Breast epithelium (tissue), 4 donors: ENCODE measurements at regions not wholly inside any gene's neighbourhood (a gene's known extent, or its start where the extent isn't known, plus 50 kb on each side); places are given as distances from the start of the nearest gene placed in this dataset.

ENCODE experiments used
- DNase-seq, 2 donors: peaks; one replicate each; pipeline ENCODE4 v3.0.0-alpha.2; 2019; ENCODE audit warnings: low spot score in 2 of 2
- H3K27ac ChIP-seq, 2 donors: fragments of 200-600 bp; sonication (generic) in 1 of 2; one replicate each; pipeline ENCODE4 v1.5.1; 2016 to 2019; ENCODE audit warnings: mild to moderate bottlenecking in 1 of 2
- H3K27me3 ChIP-seq, 2 donors: fragments of 200-600 bp; sonication (generic) in 1 of 2; one replicate each; pipeline versions ENCODE4 v1.5.1 to v1.6.0; 2017 to 2019; ENCODE audit warnings: control low read depth in 1 of 2, mild to moderate bottlenecking in 1 of 2
- H3K36me3 ChIP-seq: fragments of 200-600 bp; one replicate; pipeline ENCODE4 v1.5.1; 2019
- H3K4me1 ChIP-seq, 2 donors: fragments of 200-600 bp; sonication (generic); one replicate each; pipeline ENCODE4 v1.5.1; 2016 to 2019; ENCODE audit warnings: control low read depth in 1 of 2
- H3K4me3 ChIP-seq, 3 donors: fragments of 200-600 bp; sonication (generic); 1 replicate in 2 of 3; 2 replicates in 1 of 3; pipeline ENCODE4 v1.5.1; 2016 to 2019; ENCODE audit warnings: mild to moderate bottlenecking in 3 of 3, moderate library complexity in 2 of 3
- H3K9me3 ChIP-seq, 2 donors: fragments of 200-600 bp; sonication (generic) in 1 of 2; one replicate each; pipeline ENCODE4 v1.5.1; 2016 to 2019; ENCODE audit warnings: control low read depth in 1 of 2
- CTCF ChIP-seq, 3 donors: fragments of 450-650 bp; IDR thresholded peaks; one replicate each; pipeline ENCODE4 v1.5.1; 2016 to 2017; ENCODE audit warnings: antibody characterized with exemption in 3 of 3, mild to moderate bottlenecking in 3 of 3, moderate library complexity in 3 of 3
- POLR2A ChIP-seq: fragments of 450-650 bp; IDR thresholded peaks from one replicate; pipeline ENCODE4 v1.6.1; 2016; ENCODE audit warnings: antibody characterized with exemption, mild to moderate bottlenecking, moderate library complexity
- POLR2AphosphoS5 ChIP-seq, 3 donors: sonication (generic); formaldehyde crosslinking; IDR thresholded peaks; one replicate each; pipeline ENCODE4 v1.6.1; 2017; ENCODE audit warnings: antibody characterized with exemption in 3 of 3
- intact Hi-C: fragments of 100-400 bp; cut with DNase I; formaldehyde crosslinking; loops from one replicate; pipeline ENCODE4 v1.15.1; 2023; ENCODE audit warnings: low total_unique reads

- Histone ChIP-seq H3K27ac (no peak overlapping the region), H3K36me3 (no peaks in the 10 kb centered on the region), H3K4me3 (no peak overlapping the region), H3K27me3 (no peaks in the 10 kb centered on the region), H3K9me3 (peaks cover 0 to under 1% of the 10 kb centered on the region in 2 donors), H3K4me1 (no peaks in the 10 kb centered on the region)
- DNase-seq: no peak
- no peak for TF ChIP-seq POLR2A
- TF ChIP-seq CTCF (IDR thresholded peaks at IDR 0.05): no peak
- no peak for TF ChIP-seq POLR2AphosphoS5 (IDR thresholded peaks at IDR 0.05)
- intact Hi-C loops: no loop called here
Observed at GRCh38 chr4:18636001-18636585, 614.5 kb upstream of the LCORL start.

- no peaks in the 10 kb centered on the region for H3K36me3 ChIP-seq
- TF ChIP-seq POLR2AphosphoS5 (IDR thresholded peaks at IDR 0.05) (no peak), CTCF (IDR thresholded peaks at IDR 0.05) (no peak), POLR2A (no peak)
- H3K27me3 ChIP-seq: no peaks in the 10 kb centered on the region
- H3K4me1 ChIP-seq: no peaks in the 10 kb centered on the region
- no peak overlapping the region for H3K4me3 ChIP-seq
- no peak overlapping the region for H3K27ac ChIP-seq
- intact Hi-C loops: no loop called here
- H3K9me3 ChIP-seq: peaks cover 2 to 6% of the 10 kb centered on the region in 2 donors
- DNase-seq: no peak
Observed at GRCh38 chr4:18635531-18635930, 614.0 kb upstream of the LCORL start.

GRCh38 chr4:18631586-18631985, 610.0 kb upstream of the LCORL start:
- H3K4me3 ChIP-seq: no peak overlapping the region
- peaks cover 6 to 8% of the 10 kb centered on the region in 2 donors for H3K9me3 ChIP-seq
- no peak overlapping the region for H3K27ac ChIP-seq
- no peaks in the 10 kb centered on the region for H3K27me3 ChIP-seq
- DNase-seq: no peak
- H3K36me3 ChIP-seq: no peaks in the 10 kb centered on the region
- intact Hi-C loops: no loop called here
- TF ChIP-seq POLR2A: no peak
- TF ChIP-seq POLR2AphosphoS5 (IDR thresholded peaks at IDR 0.05): no peak
- no peak for TF ChIP-seq CTCF (IDR thresholded peaks at IDR 0.05)
- no peaks in the 10 kb centered on the region for H3K4me1 ChIP-seq

GRCh38 chr4:18630218-18631110, 608.9 kb upstream of the LCORL start:
- no peak overlapping the region for H3K27ac ChIP-seq
- intact Hi-C loops: no loop called here
- no peak overlapping the region for H3K4me3 ChIP-seq
- no peaks in the 10 kb centered on the region for H3K27me3 ChIP-seq
- no peaks in the 10 kb centered on the region for H3K36me3 ChIP-seq
- no peak for TF ChIP-seq POLR2A
- TF ChIP-seq CTCF (IDR thresholded peaks at IDR 0.05): no peak
- TF ChIP-seq POLR2AphosphoS5 (IDR thresholded peaks at IDR 0.05): no peak
- DNase-seq: no peak
- H3K4me1 ChIP-seq: no peaks in the 10 kb centered on the region
- peaks cover 6 to 8% of the 10 kb centered on the region in 2 donors for H3K9me3 ChIP-seq

GRCh38 chr4:18627447-18628005, 606.0 kb upstream of the LCORL start:
- Histone ChIP-seq H3K9me3 (peaks cover 6 to 8% of the 10 kb centered on the region in 2 donors), H3K4me1 (no peaks in the 10 kb centered on the region), H3K4me3 (no peak overlapping the region), H3K27me3 (no peaks in the 10 kb centered on the region), H3K27ac (no peak overlapping the region), H3K36me3 (no peaks in the 10 kb centered on the region)
- intact Hi-C loops: no loop called here
- TF ChIP-seq POLR2AphosphoS5 (IDR thresholded peaks at IDR 0.05) (no peak), POLR2A (no peak), CTCF (IDR thresholded peaks at IDR 0.05) (no peak)
- no peak for DNase-seq
